ENCODE measurements at regions not wholly inside any gene's neighbourhood (a gene's known extent, or its start where the extent isn't known, plus 50 kb on each side); places are given as distances from the start of the nearest gene placed in this dataset.

DNA sequence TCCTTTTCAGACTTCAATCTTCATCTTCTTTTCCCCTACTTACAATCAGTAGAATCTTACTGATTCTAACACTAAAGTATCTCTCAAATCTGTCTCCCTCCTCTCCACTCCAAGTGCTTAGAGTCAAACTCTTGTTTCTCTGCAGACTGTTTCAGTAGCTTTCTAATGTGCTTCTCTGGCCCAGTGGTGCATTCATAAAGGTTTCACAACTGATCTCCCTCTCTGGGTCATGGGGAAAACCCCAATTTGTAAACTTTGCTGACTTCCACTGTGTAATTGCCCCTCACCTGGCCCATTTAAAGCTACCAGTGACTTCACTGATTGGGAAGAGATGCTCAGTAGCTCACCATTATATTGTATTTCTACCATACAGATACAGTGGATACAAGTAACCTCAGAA is 183.6 kb downstream of the FAXC start:
- DNase-seq (ENCODE audit: low read depth) = no peak
- no peak overlapping the region for H3K4me3 ChIP-seq (ENCODE audit: control insufficient read depth, low read depth, low read length)
- TF ChIP-seq, protein P1, sequence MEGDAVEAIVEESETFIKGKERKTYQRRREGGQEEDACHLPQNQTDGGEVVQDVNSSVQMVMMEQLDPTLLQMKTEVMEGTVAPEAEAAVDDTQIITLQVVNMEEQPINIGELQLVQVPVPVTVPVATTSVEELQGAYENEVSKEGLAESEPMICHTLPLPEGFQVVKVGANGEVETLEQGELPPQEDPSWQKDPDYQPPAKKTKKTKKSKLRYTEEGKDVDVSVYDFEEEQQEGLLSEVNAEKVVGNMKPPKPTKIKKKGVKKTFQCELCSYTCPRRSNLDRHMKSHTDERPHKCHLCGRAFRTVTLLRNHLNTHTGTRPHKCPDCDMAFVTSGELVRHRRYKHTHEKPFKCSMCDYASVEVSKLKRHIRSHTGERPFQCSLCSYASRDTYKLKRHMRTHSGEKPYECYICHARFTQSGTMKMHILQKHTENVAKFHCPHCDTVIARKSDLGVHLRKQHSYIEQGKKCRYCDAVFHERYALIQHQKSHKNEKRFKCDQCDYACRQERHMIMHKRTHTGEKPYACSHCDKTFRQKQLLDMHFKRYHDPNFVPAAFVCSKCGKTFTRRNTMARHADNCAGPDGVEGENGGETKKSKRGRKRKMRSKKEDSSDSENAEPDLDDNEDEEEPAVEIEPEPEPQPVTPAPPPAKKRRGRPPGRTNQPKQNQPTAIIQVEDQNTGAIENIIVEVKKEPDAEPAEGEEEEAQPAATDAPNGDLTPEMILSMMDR (IDR thresholded peaks at IDR 0.05; ENCODE audit: control insufficient read depth, insufficient read depth, low read depth, low read length, missing control alignments) = no peak

DNA sequence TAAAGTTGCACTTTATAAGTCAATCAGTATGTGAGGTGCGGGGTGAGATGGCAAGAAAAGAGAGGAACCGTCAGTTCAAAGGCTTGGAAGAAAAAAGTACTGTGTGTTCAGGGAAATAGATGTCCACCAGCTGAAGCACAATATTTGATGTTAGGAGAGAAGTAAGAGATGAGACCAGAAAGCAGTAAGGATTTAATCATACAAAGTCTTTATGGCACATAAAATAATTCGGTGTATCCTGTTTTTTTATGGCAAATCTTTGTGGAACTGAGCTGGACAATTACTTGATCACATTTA is 197.2 kb downstream of the FAXC start:
- H3K4me3 ChIP-seq (ENCODE audit: control insufficient read depth, low read depth, low read length) = no peak overlapping the region
- no peak for DNase-seq (ENCODE audit: low read depth)
- TF ChIP-seq, protein P1 (IDR thresholded peaks at IDR 0.05; ENCODE audit: control insufficient read depth, insufficient read depth, low read depth, low read length, missing control alignments) = no peak

DNA sequence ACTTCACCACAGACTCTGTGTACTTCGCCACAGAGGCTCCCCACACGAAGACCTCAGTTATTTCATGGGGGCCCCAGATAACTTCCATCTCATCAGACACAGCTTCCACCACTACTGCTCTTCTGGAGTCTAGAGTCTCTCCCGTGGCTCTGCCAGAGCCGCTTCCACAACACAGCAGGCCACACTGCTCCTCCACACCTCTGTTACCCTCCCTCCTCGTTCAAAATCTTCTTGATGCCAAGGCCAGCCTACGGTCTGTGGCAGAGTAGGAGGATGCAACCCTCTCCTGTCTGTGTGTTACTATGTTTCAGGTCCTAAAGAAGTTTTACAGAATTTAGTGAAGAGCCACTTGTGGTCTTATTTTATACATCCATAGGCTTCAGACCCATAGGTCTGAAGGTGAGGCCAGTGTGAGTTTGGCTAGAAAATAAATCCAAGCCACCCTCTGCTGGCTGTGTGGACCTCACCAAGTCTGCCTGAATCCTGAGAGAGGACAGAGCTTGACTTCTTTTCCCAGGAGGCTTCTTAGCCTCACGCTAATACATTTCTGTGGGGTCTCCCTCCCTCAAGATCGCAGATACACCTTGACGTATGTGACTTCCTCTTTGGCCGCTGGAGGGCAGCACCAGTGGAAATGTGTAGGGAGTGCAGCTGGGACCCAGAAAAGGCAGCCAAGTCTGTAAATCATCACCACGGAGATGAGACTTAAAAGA is 197.7 kb downstream of the FAXC start:
- no peak for DNase-seq (ENCODE audit: low read depth)
- no peak overlapping the region for H3K4me3 ChIP-seq (ENCODE audit: control insufficient read depth, low read depth, low read length)
- TF ChIP-seq, protein P1 (IDR thresholded peaks at IDR 0.05; ENCODE audit: control insufficient read depth, insufficient read depth, low read depth, low read length, missing control alignments) = peak; percentile 46

DNA sequence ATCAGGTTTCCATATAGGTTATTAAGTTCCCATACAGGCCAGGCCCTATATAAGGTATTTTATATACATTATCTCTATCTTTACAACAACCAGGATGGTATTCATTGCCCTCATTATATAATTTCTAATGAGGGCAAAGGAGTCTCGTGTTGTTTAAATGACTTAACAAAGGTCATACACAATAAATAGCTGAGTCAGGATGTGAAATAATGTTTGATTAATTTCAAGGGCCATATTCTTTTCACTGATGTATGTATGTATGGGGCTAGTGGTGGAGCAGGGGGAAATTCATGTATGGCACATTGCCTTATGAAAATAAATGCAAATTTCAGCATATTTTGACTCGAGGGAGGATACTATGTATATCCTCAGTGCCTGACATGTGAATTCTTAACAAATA is 200.7 kb downstream of the FAXC start:
- no peak overlapping the region for H3K4me3 ChIP-seq (ENCODE audit: control insufficient read depth, low read depth, low read length)
- DNase-seq (ENCODE audit: low read depth) = no peak
- TF ChIP-seq, protein P1 (IDR thresholded peaks at IDR 0.05; ENCODE audit: control insufficient read depth, insufficient read depth, low read depth, low read length, missing control alignments) = no peak

DNA sequence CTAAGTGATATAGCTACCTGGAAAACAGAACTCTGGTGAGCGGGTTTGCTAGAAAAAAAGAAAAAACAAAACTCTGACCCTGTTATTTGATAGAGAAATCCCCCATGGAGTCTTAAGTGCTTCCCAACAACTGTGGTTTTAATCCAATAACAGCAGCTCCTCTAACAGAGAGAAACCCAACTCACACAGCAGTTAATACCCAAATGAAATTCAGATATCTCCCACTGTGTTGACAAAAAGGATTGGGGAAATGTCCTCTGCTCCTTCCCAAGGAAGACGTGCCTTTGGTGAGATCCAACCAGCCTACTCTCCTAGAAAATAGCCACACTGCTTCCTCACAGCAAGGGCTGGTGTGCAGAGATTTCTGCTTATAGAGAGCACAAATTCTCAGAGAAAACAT is 200.4 kb upstream of the FBXL4 start:
- no peak overlapping the region for H3K4me3 ChIP-seq (ENCODE audit: control insufficient read depth, low read depth, low read length)
- TF ChIP-seq, protein P1 (IDR thresholded peaks at IDR 0.05; ENCODE audit: control insufficient read depth, insufficient read depth, low read depth, low read length, missing control alignments) = no peak
- no peak for DNase-seq (ENCODE audit: low read depth)

DNA sequence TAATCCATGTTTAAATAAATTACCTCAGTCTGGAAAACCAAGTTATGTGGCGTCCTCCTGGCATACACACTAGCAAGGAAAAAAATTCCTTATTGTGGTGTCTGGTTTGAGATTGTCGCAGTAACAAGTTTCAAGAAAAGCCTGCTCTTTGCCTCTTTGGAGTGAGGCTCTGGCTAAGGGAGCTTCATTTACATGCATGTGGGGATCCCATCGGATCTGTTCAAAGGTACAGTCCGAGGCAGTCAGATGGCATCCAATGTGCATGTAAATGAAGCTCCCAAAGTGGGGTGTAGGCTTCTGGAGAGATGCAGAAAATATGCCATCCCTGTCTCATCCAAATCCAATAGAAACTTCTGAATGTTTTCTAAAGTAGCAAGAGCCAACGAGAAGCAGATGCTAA is 199.5 kb upstream of the FBXL4 start:
- DNase-seq (ENCODE audit: low read depth) = no peak
- H3K4me3 ChIP-seq (ENCODE audit: control insufficient read depth, low read depth, low read length) = no peak overlapping the region
- TF ChIP-seq, protein P1 (IDR thresholded peaks at IDR 0.05; ENCODE audit: control insufficient read depth, insufficient read depth, low read depth, low read length, missing control alignments) = no peak

DNA sequence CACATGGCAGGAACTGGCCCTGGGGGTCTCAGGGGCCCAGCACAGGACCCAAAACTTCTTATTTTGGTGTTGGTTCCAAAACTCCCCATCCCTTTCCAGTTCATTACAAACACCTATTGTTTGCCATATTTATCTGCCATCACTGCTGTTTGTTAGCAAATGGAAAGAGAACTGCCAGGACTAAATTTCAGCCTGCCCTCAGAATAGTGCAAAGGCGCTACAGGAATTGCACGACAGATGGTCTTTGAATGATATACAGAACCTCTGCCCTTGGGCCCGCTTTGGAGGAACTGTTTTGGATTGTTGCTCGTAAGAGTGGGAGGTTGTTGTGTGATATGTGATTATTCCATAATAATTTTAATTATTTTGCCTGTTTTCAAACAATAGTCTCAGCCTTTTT is 199.0 kb upstream of the FBXL4 start:
- H3K4me3 ChIP-seq (ENCODE audit: control insufficient read depth, low read depth, low read length) = no peak overlapping the region
- no peak for DNase-seq (ENCODE audit: low read depth)
- TF ChIP-seq, protein P1 (IDR thresholded peaks at IDR 0.05; ENCODE audit: control insufficient read depth, insufficient read depth, low read depth, low read length, missing control alignments) = no peak
